DOHH2 (cell line): ENCODE measurements at regions not wholly inside any gene's neighbourhood (a gene's known extent, or its start where the extent isn't known, plus 50 kb on each side); places are given as distances from the start of the nearest gene placed in this dataset.

Source experiments
- H3F3A ChIP-seq: fragments of 200-600 bp; sonication (generic), shearing (Covaris generic); 2 replicates; pipeline ENCODE4 v1.6.0; 2016; ENCODE audit warnings: antibody characterized with exemption, mild to moderate bottlenecking; ENCODE audit not compliant: control insufficient read depth, insufficient read depth
- H3K27ac ChIP-seq: fragments of 200-600 bp; sonication (generic); 2 replicates; pipeline ENCODE4 v1.5.1; 2014; ENCODE audit warnings: low read depth, mild to moderate bottlenecking, low read length, moderate library complexity
- H3K27me3 ChIP-seq: fragments of 200-600 bp; sonication (generic); 2 replicates; pipeline ENCODE4 v1.6.1; 2014; ENCODE audit warnings: mild to moderate bottlenecking, low read length, mixed read lengths; ENCODE audit not compliant: control insufficient read depth
- H3K36me3 ChIP-seq: fragments of 200-600 bp; sonication (generic); 2 replicates; pipeline ENCODE4 v1.6.1; 2014; ENCODE audit warnings: mild to moderate bottlenecking, low read length, moderate library complexity, mixed read lengths; ENCODE audit not compliant: control insufficient read depth
- H3K4me1 ChIP-seq: fragments of 200-600 bp; sonication (generic); 2 replicates; pipeline ENCODE4 v1.6.1; 2014; ENCODE audit warnings: mild to moderate bottlenecking, low read length, mixed read lengths; ENCODE audit not compliant: control insufficient read depth
- H3K4me2 ChIP-seq: fragments of 200-600 bp; sonication (generic); 2 replicates; pipeline ENCODE4 v1.6.0; 2014; ENCODE audit warnings: mild to moderate bottlenecking, low read length, moderate library complexity
- H3K4me3 ChIP-seq: fragments of 200-600 bp; sonication (generic); 2 replicates; pipeline ENCODE4 v1.5.1; 2014; ENCODE audit warnings: mild to moderate bottlenecking, low read length, mixed read lengths
- H3K79me2 ChIP-seq: fragments of 200-600 bp; sonication (generic); 2 replicates; pipeline ENCODE4 v1.6.1; 2014; ENCODE audit warnings: mild to moderate bottlenecking, low read length, mixed read lengths; ENCODE audit not compliant: control insufficient read depth
- H3K9me2 ChIP-seq: fragments of 200-600 bp; sonication (generic); replicated peaks from 2 replicates; pipeline ENCODE4 v1.6.1; 2014; ENCODE audit warnings: mild to moderate bottlenecking, low read length, mixed read lengths; ENCODE audit not compliant: control insufficient read depth
- H3K9me3 ChIP-seq: fragments of 200-600 bp; sonication (generic); 2 replicates; pipeline ENCODE4 v1.6.1; 2014; ENCODE audit warnings: antibody characterized with exemption, low read length, mixed read lengths; ENCODE audit not compliant: control insufficient read depth, insufficient read depth
- H4K20me1 ChIP-seq: fragments of 200-600 bp; sonication (generic); 2 replicates; pipeline ENCODE4 v1.6.0; 2014; ENCODE audit warnings: low read depth, mild to moderate bottlenecking, antibody characterized with exemption, low read length, moderate library complexity; ENCODE audit not compliant: control insufficient read depth, insufficient read depth
- CTCF ChIP-seq: fragments of 200-600 bp; sonication (generic); IDR thresholded peaks from one replicate; pipeline ENCODE4 v1.5.1; 2014; ENCODE audit warnings: antibody characterized with exemption, mild to moderate bottlenecking, low read depth, low read length; ENCODE audit not compliant: poor library complexity, severe bottlenecking
- EZH2phosphoT487 ChIP-seq: fragments of 200-600 bp; sonication (generic); IDR thresholded peaks from 2 replicates; pipeline ENCODE4 v1.6.1; 2017; ENCODE audit warnings: borderline replicate concordance, mild to moderate bottlenecking, antibody characterized with exemption, low read length, moderate library complexity, mixed read lengths

- TF ChIP-seq EZH2phosphoT487: no peak
- TF ChIP-seq CTCF: no peak
- no peaks in the 10 kb centered on the region for H3K79me2 ChIP-seq
These were observed 432.7 kb downstream of the ZNF521 start for GRCh38 chr18:24919181-24919797.

GRCh38 chr18:24922491-24922890, 429.5 kb downstream of the ZNF521 start:
- TF ChIP-seq CTCF (no peak), EZH2phosphoT487 (no peak)
- no peak overlapping the region for H3K4me2 ChIP-seq
- no peaks in the 10 kb centered on the region for H3F3A ChIP-seq

More at GRCh38 chr18:24919181-24919797, 432.7 kb downstream of the ZNF521 start:
- Histone ChIP-seq H3K4me2 (no peak overlapping the region), H3K4me3 (no peak overlapping the region), H3K4me1 (no peaks in the 10 kb centered on the region), H3K9me2 (no peaks in the 10 kb centered on the region), H3F3A (no peaks in the 10 kb centered on the region), H3K9me3 (no peaks in the 10 kb centered on the region), H3K27me3 (no peaks in the 10 kb centered on the region), H3K36me3 (no peaks in the 10 kb centered on the region), H3K27ac (no peak overlapping the region), H4K20me1 (no peaks in the 10 kb centered on the region)

GRCh38 chr18:24923138-24923537, 428.8 kb downstream of the ZNF521 start:
- Histone ChIP-seq H4K20me1 (no peaks in the 10 kb centered on the region), H3K27me3 (no peaks in the 10 kb centered on the region), H3K4me3 (no peak overlapping the region), H3K9me2 (no peaks in the 10 kb centered on the region), H3K79me2 (no peaks in the 10 kb centered on the region), H3F3A (no peaks in the 10 kb centered on the region), H3K27ac (no peak overlapping the region), H3K9me3 (no peaks in the 10 kb centered on the region), H3K4me1 (no peaks in the 10 kb centered on the region), H3K36me3 (no peaks in the 10 kb centered on the region), H3K4me2 (no peak overlapping the region)
- TF ChIP-seq EZH2phosphoT487 (no peak), CTCF (no peak)

More at GRCh38 chr18:24922491-24922890, 429.5 kb downstream of the ZNF521 start:
- Histone ChIP-seq H3K9me3 (no peaks in the 10 kb centered on the region), H3K4me3 (no peak overlapping the region), H4K20me1 (no peaks in the 10 kb centered on the region), H3K27me3 (no peaks in the 10 kb centered on the region), H3K36me3 (no peaks in the 10 kb centered on the region), H3K27ac (no peak overlapping the region), H3K9me2 (no peaks in the 10 kb centered on the region), H3K79me2 (no peaks in the 10 kb centered on the region), H3K4me1 (no peaks in the 10 kb centered on the region)
